Chondrocyte (in vitro differentiated cells): ENCODE measurements at regions not wholly inside any gene's neighbourhood (a gene's known extent, or its start where the extent isn't known, plus 50 kb on each side); places are given as distances from the start of the nearest gene placed in this dataset.

Experiments used
- DNase-seq: peaks from one replicate; pipeline ENCODE4 v3.0.0; 2021; ENCODE audit warnings: mixed read lengths, low spot score
- H3K27ac Mint-ChIP-seq: one replicate; pipeline ENCODE4 v1.8.0; 2021; ENCODE audit warnings: mild to moderate bottlenecking, moderate library complexity, mixed read lengths; ENCODE audit not compliant: unreplicated experiment
- H3K27me3 Mint-ChIP-seq: 2 replicates; pipeline ENCODE4 v1.8.0; 2021; ENCODE audit warnings: low read depth, mixed read lengths
- H3K36me3 Mint-ChIP-seq: 2 replicates; pipeline ENCODE4 v1.8.0; 2021; ENCODE audit warnings: low read depth, mixed read lengths
- H3K4me1 Mint-ChIP-seq: 2 replicates; pipeline ENCODE4 v1.8.0; 2021; ENCODE audit warnings: low read depth, mild to moderate bottlenecking, mixed read lengths
- H3K4me3 Mint-ChIP-seq: one replicate; pipeline ENCODE4 v1.8.0; 2021; ENCODE audit warnings: mild to moderate bottlenecking, moderate library complexity, mixed read lengths; ENCODE audit not compliant: unreplicated experiment
- H3K9me3 Mint-ChIP-seq: 2 replicates; pipeline ENCODE4 v1.8.0; 2021; ENCODE audit warnings: low read depth, mixed read lengths
- TF ChIP-seq, protein P1 (sequence below): fragments of 200-600 bp; sonication (generic); IDR thresholded peaks from 2 replicates; pipeline ENCODE4 v1.5.0; 2021; ENCODE audit warnings: antibody characterized with exemption, mild to moderate bottlenecking, moderate library complexity

DNA sequence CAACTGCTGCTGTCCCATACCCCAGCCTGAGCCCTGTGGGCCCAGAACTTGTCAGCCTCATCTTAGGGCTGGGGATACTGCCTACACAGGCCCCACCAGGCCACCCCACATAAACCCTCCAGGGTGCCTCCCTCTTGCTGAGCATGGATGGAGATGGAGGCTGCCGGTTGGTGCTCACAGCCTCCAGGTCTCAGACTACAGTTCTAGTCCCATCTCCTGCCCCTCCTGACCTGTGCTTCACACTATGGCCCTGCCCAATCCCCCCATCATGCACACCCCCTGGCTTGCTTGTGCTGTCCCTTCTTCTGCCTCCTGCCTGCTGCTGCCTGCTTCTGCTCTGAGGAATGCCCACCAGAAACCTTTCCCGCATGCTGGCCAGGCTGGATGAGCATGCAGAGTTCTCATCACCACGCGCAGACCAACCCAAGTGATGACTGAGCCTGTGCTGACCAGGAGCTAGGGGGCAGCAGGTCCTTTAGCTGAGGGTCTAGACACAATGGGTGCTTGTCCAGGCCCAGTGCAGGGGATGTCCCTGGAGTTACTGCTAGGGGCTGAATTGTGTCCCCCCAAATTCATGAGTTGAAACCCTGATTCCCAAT, 138.4 kb upstream of the HS6ST1 start:
- H3K4me3 Mint-ChIP-seq: no peak overlapping the region
- H3K36me3 Mint-ChIP-seq: no peaks in the 10 kb centered on the region
- peaks cover 21% of the 10 kb centered on the region for H3K4me1 Mint-ChIP-seq
- peaks cover 10% of the 10 kb centered on the region for H3K27me3 Mint-ChIP-seq
- H3K9me3 Mint-ChIP-seq: peaks cover 10% of the 10 kb centered on the region
- no peak for DNase-seq
- no peak overlapping the region for H3K27ac Mint-ChIP-seq
- TF ChIP-seq, protein P1, sequence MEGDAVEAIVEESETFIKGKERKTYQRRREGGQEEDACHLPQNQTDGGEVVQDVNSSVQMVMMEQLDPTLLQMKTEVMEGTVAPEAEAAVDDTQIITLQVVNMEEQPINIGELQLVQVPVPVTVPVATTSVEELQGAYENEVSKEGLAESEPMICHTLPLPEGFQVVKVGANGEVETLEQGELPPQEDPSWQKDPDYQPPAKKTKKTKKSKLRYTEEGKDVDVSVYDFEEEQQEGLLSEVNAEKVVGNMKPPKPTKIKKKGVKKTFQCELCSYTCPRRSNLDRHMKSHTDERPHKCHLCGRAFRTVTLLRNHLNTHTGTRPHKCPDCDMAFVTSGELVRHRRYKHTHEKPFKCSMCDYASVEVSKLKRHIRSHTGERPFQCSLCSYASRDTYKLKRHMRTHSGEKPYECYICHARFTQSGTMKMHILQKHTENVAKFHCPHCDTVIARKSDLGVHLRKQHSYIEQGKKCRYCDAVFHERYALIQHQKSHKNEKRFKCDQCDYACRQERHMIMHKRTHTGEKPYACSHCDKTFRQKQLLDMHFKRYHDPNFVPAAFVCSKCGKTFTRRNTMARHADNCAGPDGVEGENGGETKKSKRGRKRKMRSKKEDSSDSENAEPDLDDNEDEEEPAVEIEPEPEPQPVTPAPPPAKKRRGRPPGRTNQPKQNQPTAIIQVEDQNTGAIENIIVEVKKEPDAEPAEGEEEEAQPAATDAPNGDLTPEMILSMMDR: no peak

DNA sequence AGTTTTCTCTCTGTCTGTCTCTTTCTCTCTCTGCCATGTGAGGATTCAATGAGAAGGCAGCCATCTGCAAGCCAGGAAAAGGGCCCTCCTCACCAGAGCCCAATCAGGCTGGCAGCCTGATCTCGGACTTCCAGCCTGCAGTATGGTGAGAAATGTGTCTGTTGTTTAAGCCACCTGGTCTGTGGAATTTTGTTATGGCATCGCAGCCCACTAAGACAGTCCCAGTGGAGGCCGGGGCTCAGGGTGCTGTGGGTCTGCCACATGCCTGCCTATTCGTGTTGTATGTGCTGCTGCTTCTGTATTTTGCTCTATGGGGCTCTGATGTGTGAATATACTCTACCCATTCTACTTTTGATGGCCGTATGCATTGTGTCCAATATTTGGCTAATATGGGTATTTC, 139.0 kb upstream of the HS6ST1 start:
- H3K27me3 Mint-ChIP-seq: peaks cover 10% of the 10 kb centered on the region
- no peak overlapping the region for H3K4me3 Mint-ChIP-seq
- H3K9me3 Mint-ChIP-seq: peaks cover 10% of the 10 kb centered on the region
- no peak overlapping the region for H3K27ac Mint-ChIP-seq
- no peaks in the 10 kb centered on the region for H3K36me3 Mint-ChIP-seq
- TF ChIP-seq, protein P1: no peak
- DNase-seq: no peak
- peaks cover 21% of the 10 kb centered on the region for H3K4me1 Mint-ChIP-seq

DNA sequence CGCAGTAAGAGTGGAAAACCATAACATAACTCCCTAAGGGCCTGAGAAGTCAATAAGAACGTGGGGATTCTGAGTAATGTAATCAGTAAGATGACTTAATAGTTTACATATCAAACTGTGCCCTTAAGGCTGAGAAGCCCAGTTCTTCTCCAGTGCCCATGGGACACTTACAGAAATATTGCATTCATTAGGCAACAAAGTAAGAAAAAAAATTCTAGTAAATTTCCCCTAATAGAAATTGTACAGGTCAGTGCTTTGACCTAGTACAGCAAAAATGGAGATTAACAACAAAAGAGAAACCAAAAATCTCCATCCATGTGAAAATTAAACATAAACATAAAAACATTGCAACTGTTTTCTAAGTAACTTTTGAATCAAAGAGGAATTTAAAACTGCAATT, 139.8 kb upstream of the HS6ST1 start:
- Mint-ChIP-seq H3K4me1 (peaks cover 21% of the 10 kb centered on the region), H3K27ac (no peak overlapping the region), H3K4me3 (no peak overlapping the region), H3K9me3 (peaks cover 10% of the 10 kb centered on the region), H3K36me3 (no peaks in the 10 kb centered on the region), H3K27me3 (peaks cover 5% of the 10 kb centered on the region)
- TF ChIP-seq, protein P1: no peak
- no peak for DNase-seq

DNA sequence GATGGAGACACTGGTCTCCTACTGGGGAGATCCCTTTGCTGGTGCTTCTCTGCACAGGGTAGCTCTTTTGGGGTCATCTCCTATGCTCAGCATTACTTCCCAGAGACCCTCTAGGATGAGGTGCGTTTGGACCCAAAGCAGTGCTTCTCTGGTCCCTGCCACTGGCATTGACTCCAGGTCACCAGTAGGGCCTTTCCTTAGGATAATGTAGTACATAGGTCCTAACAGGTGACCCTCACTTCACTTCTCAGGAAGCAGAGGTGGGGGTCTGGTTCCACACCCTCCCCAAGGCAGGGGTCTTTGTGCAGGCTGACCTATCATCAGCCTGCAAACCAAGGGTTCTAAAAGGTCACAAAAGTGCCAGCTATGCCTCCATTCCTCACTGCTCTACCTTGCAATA, 145.8 kb upstream of the HS6ST1 start:
- H3K9me3 Mint-ChIP-seq: peaks cover 24% of the 10 kb centered on the region
- no peak overlapping the region for H3K27ac Mint-ChIP-seq
- no peaks in the 10 kb centered on the region for H3K27me3 Mint-ChIP-seq
- TF ChIP-seq, protein P1: no peak
- DNase-seq: no peak
- no peak overlapping the region for H3K4me3 Mint-ChIP-seq
- peaks cover 3% of the 10 kb centered on the region for H3K4me1 Mint-ChIP-seq
- H3K36me3 Mint-ChIP-seq: no peaks in the 10 kb centered on the region

DNA sequence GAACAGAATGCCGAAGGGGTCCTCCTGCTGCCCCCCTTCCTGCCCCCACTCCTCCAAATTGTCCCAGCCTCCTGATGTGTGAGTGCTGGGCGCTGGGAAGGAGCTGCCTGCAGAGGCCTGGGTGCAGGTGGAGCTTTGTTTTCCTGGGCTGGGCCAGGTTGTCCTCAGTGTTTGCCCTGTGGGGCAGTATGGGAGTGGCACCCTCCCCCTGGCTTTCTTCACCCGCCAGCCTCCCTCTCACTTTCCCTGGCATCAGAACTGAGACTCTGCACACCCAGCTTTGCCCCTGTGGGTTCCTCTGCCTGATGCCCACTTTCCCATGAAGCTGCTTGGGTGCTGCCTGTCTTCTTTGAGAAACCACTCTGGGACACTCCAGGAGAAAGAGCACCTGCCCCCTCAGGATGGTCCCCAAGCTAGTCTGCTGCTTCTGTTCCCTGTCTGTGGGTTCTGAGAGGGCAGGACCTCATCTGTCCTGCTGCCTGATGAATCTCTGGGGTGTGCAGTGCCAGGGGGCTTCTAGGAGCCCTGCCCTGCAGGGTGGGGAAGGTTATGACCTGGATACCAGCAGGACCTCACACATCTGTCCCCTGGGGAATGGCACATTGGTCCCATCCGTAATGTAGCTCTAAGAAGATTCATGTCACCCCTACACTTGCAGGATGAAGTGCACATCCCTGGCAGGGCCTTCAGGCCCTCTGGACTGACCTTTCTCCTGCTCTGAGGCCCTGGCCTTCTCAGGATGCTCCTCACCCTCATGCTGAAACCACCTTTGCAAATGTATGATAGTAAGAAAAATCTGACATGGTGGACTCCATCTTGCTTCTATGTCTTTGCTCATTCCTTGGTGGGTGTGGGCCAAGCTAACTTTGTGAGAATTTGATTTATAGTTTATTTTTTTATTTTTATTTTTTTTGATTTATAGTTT, 146.8 kb upstream of the HS6ST1 start:
- DNase-seq: no peak

More for the DNA sequence above, 146.8 kb upstream of the HS6ST1 start:
- Mint-ChIP-seq H3K9me3 (peaks cover 33% of the 10 kb centered on the region), H3K27ac (no peak overlapping the region), H3K4me3 (no peak overlapping the region), H3K27me3 (no peaks in the 10 kb centered on the region), H3K4me1 (no peaks in the 10 kb centered on the region), H3K36me3 (peaks cover 5% of the 10 kb centered on the region)
- TF ChIP-seq, protein P1: no peak
